ENCODE measurements at regions not wholly inside any gene's neighbourhood (a gene's known extent, or its start where the extent isn't known, plus 50 kb on each side); places are given as distances from the start of the nearest gene placed in this dataset.

DNA sequence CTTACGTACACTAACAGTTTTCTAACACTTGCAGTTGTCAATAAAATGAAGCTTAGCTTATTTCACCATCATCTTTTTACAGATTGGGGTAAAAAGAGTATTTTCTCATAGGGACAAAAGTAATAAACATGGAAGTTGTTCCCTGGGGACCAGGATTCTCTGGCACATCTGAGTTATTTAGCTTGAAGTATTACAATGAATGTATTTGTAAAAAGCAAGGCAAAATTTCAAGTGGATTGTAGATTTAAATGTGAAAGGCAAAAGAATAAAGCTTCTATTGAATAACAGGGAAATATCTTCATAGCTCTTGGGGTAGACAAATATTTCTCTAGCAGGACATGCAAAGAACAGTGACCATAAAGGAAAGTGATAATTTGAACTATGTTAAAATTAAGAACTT lies 260.0 kb upstream of the ECI2 start:
- TF ChIP-seq CTCF (IDR thresholded peaks at IDR 0.05), result no peak
- TF ChIP-seq POLR2AphosphoS5 (IDR thresholded peaks at IDR 0.05), result no peak
- TF ChIP-seq POLR2A (IDR thresholded peaks at IDR 0.05), result no peak
- TF ChIP-seq EP300 (IDR thresholded peaks at IDR 0.05), result no peak

Measured in stomach (tissue), 4 donors.